ENCODE measurements at regions not wholly inside any gene's neighbourhood (a gene's known extent, or its start where the extent isn't known, plus 50 kb on each side); places are given as distances from the start of the nearest gene placed in this dataset.

GRCh38 chr12:67910360-67911274 lies 78.6 kb upstream of the IFNG-AS1 start:
- no peak for DNase-seq (ENCODE audit: low read depth, low spot score)
- CTCF ChIA-PET = no interaction called here
- no peaks in the 10 kb centered on the region for H3K36me3 ChIP-seq (ENCODE audit: control insufficient read depth in 2 of 2, extremely low read depth in 1 of 2, insufficient read depth in 2 of 2, low read length in 2 of 2)
- intact Hi-C loops (cut with micrococcal nuclease) (no loop called here), dilution Hi-C loops (cut with MboI; ENCODE audit: extremely low pct_ligation_motif_present, low sequenced_read_pairs) (no loop called here)
- FAIRE-seq = no peak
- BruUV-seq (replicated peaks) = no TSS peak
- H3K4me2 ChIP-seq (ENCODE audit: insufficient read depth, low read length) = no peak overlapping the region
- POLR2A ChIA-PET = no interaction called here
- no peaks in the 10 kb centered on the region for H3K9me1 ChIP-seq (replicated peaks; ENCODE audit: control insufficient read depth, extremely low read depth, insufficient read depth, low read length)
- no peak for TF ChIP-seq JUN (IDR thresholded peaks at IDR 0.05; ENCODE audit: borderline replicate concordance, insufficient read depth, insufficient read length, low read depth)
- H2AFZ ChIP-seq (ENCODE audit: low read depth, low read length) = no peak overlapping the region
- no peaks in the 10 kb centered on the region for H3K27me3 ChIP-seq (ENCODE audit: control insufficient read depth in 2 of 2, insufficient read depth in 2 of 2, low read length in 2 of 2)
- H4K20me1 ChIP-seq (replicated peaks; ENCODE audit: control insufficient read depth, extremely low read depth, insufficient read depth, low read length) = no peaks in the 10 kb centered on the region
- H3K9me3 ChIP-seq (replicated peaks; ENCODE audit: control insufficient read depth, insufficient read depth, low read length) = no peaks in the 10 kb centered on the region
- H3K79me2 ChIP-seq (ENCODE audit: control insufficient read depth, insufficient read depth, low read length) = no peaks in the 10 kb centered on the region
- H3K4me1 ChIP-seq (ENCODE audit: control insufficient read depth, extremely low read depth, insufficient read depth, low read length) = no peaks in the 10 kb centered on the region
- no peak overlapping the region for H3K27ac ChIP-seq (ENCODE audit: insufficient read depth, low read depth, low read length)
- H3K4me3 ChIP-seq (replicated peaks in 1 of 3; ENCODE audit: insufficient read depth in 1 of 3, low read depth in 1 of 3, low read length in 3 of 3) = no peak overlapping the region
- H3K9ac ChIP-seq (replicated peaks; ENCODE audit: extremely low read depth, insufficient read depth, low read length) = no peak overlapping the region

- H3K4me2 ChIP-seq (ENCODE audit: insufficient read depth, low read length) = no peak overlapping the region
- H3K36me3 ChIP-seq (ENCODE audit: control insufficient read depth in 2 of 2, extremely low read depth in 1 of 2, insufficient read depth in 2 of 2, low read length in 2 of 2) = no peaks in the 10 kb centered on the region
- H3K9me1 ChIP-seq (replicated peaks; ENCODE audit: control insufficient read depth, extremely low read depth, insufficient read depth, low read length) = no peaks in the 10 kb centered on the region
- intact Hi-C loops (cut with micrococcal nuclease) (no loop called here), dilution Hi-C loops (cut with MboI; ENCODE audit: extremely low pct_ligation_motif_present, low sequenced_read_pairs) (no loop called here)
- H4K20me1 ChIP-seq (replicated peaks; ENCODE audit: control insufficient read depth, extremely low read depth, insufficient read depth, low read length) = no peaks in the 10 kb centered on the region
- no peaks in the 10 kb centered on the region for H3K4me1 ChIP-seq (ENCODE audit: control insufficient read depth, extremely low read depth, insufficient read depth, low read length)
- FAIRE-seq (no peak), DNase-seq (ENCODE audit: low read depth, low spot score) (no peak)
- no peaks in the 10 kb centered on the region for H3K27me3 ChIP-seq (ENCODE audit: control insufficient read depth in 2 of 2, insufficient read depth in 2 of 2, low read length in 2 of 2)
- no peaks in the 10 kb centered on the region for H3K79me2 ChIP-seq (ENCODE audit: control insufficient read depth, insufficient read depth, low read length)
- no peak overlapping the region for H2AFZ ChIP-seq (ENCODE audit: low read depth, low read length)
- CTCF ChIA-PET = no interaction called here
- no peak overlapping the region for H3K27ac ChIP-seq (ENCODE audit: insufficient read depth, low read depth, low read length)
- BruUV-seq (replicated peaks) = no TSS peak
- H3K9me3 ChIP-seq (replicated peaks; ENCODE audit: control insufficient read depth, insufficient read depth, low read length) = no peaks in the 10 kb centered on the region
- H3K4me3 ChIP-seq (replicated peaks in 1 of 3; ENCODE audit: insufficient read depth in 1 of 3, low read depth in 1 of 3, low read length in 3 of 3) = no peak overlapping the region
- TF ChIP-seq POLR2AphosphoS5 (IDR thresholded peaks at IDR 0.05; ENCODE audit: insufficient read depth, low read depth, low read length) (no peak), EZH2 (IDR thresholded peaks at IDR 0.05; ENCODE audit: borderline replicate concordance, low read depth, low read length, severe bottlenecking) (no peak), CTCF (IDR thresholded peaks at IDR 0.05; ENCODE audit: extremely low read depth in 1 of 2, insufficient read depth in 1 of 2, low read depth in 1 of 2, low read length in 2 of 2) (no peak), POLR2A (IDR thresholded peaks at IDR 0.05; ENCODE audit: low read depth, low read length) (no peak), JUN (IDR thresholded peaks at IDR 0.05; ENCODE audit: borderline replicate concordance, insufficient read depth, insufficient read length, low read depth) (no peak), MYC (IDR thresholded peaks at IDR 0.05; ENCODE audit: low read depth, low read length) (no peak), FOS (IDR thresholded peaks at IDR 0.05; ENCODE audit: borderline replicate concordance, insufficient read depth, low read length) (no peak), MAX (IDR thresholded peaks at IDR 0.05; ENCODE audit: insufficient read depth, insufficient read length) (no peak)
- H3K9ac ChIP-seq (replicated peaks; ENCODE audit: extremely low read depth, insufficient read depth, low read length) = no peak overlapping the region
- POLR2A ChIA-PET = no interaction called here
Measured at GRCh38 chr12:67911275-67911600, 78.0 kb upstream of the IFNG-AS1 start.
